H54 (cell line): ENCODE measurements at regions not wholly inside any gene's neighbourhood (a gene's known extent, or its start where the extent isn't known, plus 50 kb on each side); places are given as distances from the start of the nearest gene placed in this dataset.

Experiments
- DNase-seq: peaks from one replicate; pipeline ENCODE4 v3.0.0; 2011; ENCODE audit warnings: low spot score, mixed read lengths; ENCODE audit not compliant: insufficient read length
- FAIRE-seq: peaks from 3 replicates; lab custom pipeline; 2011; peaks lifted over from hg19 to GRCh38; lab: Jason Lieb, UNC
- POLR2A ChIP-seq: IDR thresholded peaks from 2 replicates; pipeline ENCODE4 v1.6.1; 2011; ENCODE audit warnings: low read depth, mild to moderate bottlenecking, low read length

DNA sequence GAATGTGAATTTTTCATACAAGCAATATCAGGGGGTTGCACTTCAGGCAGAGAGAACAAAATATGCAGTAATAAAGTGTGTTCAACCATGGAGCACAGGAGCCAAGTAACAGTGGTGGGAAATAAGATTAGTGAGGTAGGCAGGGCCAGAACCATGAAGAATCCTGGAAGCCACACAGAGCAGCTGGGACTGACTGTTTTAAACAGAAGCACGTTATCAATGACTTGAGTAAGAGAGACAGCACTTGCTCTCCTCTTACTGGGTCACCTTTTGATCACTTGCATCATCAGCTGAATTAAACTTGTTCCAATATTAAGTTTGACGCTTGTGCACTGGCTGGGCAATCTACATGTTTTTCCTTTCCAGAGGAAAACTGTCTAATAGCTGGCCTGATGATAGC lies 238.5 kb downstream of the TBX18 start:
- no peak for DNase-seq
- FAIRE-seq, result no peak
- TF ChIP-seq POLR2A, result no peak

DNA sequence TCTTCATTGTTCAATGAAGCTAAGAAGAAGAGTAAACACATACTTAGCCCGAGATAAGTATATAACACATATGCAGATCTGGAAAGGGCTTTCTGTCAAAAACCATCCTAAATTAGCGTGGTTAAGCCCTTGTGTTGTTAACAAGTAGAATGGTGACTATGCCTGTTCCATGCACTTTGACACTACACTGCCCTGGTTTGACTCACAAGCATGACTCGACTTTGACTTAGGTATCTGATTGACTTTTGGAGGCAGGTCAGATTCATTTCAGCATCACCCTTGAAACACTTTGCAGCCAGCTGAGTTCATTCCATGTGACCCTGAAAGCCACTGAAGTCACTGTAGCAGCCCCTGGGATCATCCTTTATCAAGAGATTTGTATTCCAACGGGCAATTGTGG lies 239.8 kb downstream of the TBX18 start:
- no peak for TF ChIP-seq POLR2A
- DNase-seq (no peak), FAIRE-seq (peak; percentile 92)

DNA sequence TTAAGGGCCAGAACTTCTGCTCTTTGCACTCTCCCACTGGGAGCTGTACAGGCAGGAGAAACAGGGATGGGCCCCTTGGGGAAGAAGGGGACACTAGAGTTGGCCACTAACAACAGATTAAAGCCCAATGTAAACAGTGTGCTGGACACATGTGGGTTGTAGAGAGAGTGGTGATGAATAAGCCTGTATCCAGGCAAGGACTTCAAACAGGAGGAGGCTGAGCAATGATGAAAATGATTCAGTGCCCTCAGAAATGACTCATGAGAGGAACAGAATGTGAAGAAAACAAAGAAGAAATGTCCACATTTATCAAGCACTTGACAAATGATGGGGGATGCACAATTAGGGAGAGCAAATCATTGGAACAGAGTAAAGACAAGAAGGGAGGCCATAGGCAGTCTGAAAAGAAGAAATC lies 242.3 kb downstream of the TBX18 start:
- TF ChIP-seq POLR2A, result no peak
- peak; percentile 35 for DNase-seq
- FAIRE-seq, result peak; percentile 100

DNA sequence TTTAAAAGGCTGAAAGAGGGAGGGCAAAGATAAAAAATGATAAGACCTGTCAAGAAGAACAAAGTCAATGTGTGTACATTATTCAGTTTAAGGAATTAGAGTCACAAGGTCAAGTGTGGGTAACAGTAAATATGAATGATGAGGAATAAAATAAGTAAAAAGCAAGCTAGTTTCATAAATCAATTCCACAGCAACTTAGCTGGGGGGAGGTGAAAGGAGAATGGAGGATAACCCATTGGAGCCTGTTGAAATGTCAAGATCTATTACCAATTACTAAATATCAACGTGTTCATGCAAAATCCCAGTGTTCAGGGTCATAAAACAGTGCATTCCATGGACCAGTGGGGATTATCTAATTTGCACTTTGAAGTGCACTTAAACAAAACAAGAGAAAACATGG lies 242.9 kb downstream of the TBX18 start:
- FAIRE-seq (no peak), DNase-seq (no peak)
- no peak for TF ChIP-seq POLR2A

DNA sequence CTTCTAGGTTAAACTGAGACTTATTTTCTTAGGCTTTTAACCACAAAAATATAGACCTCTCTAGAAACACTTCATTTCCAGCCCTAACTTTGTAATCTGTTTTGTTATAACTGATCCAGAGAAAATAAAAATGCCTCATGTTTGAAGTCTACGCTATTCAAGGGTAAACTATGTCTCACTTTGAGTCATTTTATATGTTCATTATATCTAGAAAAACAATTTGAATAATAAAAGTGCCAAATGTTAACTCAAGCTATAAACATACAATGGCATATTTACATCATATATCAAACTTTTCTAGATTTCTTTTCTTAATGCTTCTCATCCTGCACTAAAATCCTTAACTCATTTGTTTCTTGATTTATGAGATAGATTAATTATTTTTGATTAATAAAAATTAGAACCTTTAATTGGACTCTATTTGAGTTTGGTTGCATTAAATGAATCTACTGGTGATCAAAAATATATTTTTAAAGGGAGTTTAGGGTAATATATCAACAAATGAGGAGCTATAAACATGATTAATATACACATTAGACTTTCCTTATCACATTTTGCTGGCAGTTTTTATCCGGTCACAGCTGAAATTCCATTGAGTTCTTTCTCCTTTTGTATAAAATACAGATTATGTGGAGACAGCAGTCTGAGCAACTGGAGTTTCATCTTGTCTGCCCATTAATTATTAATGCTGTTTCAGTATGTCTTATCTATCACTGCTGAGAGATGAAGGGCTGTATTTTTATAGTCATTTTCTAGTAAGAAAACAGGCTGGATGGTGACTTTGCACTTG lies 246.5 kb downstream of the TBX18 start:
- no peak for FAIRE-seq
- DNase-seq, result no peak
- no peak for TF ChIP-seq POLR2A

DNA sequence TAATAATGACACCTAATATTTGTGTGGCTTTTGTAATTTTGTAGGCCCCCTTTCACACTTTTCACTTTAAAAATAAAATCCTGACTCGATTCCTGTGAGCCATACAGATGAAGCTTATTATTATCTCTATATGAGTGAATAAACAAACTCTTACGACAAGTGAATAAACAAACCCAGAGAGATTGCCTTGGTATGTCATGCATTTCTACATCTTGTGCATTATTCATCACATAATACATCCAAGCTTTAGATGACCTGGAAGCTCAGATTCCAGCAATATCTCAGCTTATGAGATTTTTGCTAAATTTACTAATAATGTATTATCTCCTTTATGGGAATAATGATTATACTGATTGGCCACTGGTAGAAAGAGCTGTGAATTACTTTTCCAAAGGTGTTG lies 248.2 kb downstream of the TBX18 start:
- TF ChIP-seq POLR2A, result no peak
- FAIRE-seq, result no peak
- no peak for DNase-seq

DNA sequence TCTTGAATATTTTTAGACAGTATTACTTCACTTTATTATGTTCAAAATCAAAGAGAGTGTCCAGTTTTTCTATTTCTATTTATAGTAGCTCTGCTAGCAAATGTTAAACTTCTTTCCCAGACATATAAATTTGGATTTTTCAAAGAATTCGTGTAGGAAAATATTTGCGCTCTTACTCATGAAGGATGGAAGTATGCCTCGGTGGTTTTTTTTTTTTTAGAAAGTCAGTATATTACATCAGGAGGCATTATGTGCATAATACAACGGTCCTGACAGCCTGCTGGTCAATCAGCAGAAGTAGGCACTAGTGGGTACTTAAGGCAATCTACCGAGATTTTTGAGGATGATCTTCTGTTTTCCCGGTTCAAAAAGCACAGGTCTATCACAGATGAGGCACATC lies 249.3 kb downstream of the TBX18 start:
- DNase-seq (no peak), FAIRE-seq (no peak)
- TF ChIP-seq POLR2A, result no peak

DNA sequence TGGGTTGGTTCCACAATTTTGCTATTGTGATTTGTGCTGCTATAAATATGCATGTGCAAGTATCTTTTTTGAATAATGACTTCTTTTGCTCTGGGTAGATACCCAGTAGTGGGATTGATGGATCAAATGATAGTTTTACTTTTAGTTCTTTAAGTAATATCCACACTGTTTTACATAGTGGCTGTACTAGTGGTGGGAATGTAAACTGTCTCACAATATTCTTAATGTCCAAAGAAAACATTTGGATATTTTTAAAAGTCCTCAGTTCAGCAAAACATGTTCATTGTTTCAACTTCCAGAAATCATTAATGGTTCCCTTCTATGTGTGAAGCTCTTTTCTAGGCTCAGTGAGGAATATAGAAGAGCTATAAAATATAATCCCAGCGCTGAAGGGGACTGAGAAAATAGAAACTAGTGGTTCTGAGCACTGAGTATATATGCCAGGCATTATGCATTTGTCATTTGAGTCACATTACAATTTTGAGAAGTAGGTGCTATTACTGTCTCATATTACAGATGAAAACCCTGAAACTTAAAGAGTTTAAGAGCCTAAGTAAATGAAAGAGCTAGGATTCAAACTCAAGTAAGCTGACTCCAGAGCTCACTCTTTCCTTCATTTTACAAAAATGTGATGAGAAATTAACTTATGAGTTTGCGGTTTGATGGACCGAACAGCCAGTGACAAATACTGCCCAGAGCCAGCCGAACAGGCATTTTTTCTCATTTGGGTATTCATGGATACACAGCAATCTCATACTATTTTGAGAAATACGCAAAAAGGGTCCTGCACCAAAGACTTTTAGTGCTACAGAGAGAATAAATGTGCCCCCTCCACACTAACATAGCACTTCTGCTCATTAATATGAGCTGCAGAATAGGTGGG lies 250.1 kb downstream of the TBX18 start:
- no peak for TF ChIP-seq POLR2A
- DNase-seq (no peak), FAIRE-seq (no peak)

DNA sequence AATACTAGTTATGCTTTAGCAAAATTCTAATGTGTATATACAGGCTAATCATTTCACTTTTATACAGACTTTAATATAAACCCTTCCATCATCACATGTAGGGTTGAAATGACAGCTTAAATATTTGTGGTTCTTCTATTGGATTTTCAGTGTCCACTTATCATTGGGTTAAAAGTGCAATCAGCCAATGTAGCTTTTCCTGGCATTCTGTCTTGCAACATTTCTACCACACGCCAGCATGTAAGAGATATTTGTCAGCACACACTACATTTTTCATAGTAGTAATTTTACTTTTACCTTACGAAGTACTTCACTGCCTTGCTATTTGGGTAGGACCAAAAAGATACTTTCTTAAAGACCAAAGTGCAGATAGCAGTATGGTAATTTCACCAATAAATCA lies 252.0 kb downstream of the TBX18 start:
- FAIRE-seq (no peak), DNase-seq (no peak)
- no peak for TF ChIP-seq POLR2A

DNA sequence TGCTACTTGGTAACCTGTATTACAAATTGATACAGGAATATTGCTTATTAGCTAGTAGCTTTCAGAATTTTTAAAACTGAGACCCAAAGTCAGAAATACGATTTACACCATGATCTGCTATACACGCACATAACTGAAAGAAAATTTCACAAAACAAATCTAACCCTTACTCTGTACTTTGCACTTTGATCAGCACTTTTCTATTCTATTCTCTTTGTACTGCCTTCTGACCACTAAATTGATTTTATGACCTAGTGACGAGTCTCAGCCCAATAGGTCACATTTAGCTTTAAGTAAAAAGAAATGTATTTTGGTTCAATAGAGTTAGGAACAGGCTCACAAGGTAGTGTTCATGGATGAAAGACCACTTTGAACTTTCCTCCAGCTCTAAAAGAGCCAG lies 252.5 kb downstream of the TBX18 start:
- no peak for TF ChIP-seq POLR2A
- FAIRE-seq, result no peak

DNA sequence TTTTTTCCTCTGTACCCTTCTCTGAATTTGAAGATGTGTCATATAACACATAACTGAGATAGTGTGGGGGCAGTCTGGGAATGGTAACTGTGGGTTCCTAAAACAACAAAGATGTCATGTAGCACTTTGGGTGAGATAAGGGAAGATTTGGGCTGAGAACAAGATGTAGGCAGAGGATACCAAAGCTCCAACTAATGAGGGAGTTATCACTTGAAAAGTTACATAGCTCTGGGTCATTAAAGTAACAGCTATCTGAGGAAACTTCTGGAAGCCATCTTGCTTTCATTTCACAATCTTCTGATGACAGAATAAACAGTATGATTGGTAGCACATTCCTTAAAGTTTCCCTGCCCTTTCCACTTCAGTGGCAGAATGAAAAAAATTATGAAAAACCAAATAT lies 255.4 kb downstream of the TBX18 start:
- TF ChIP-seq POLR2A, result no peak
- no peak for DNase-seq
- no peak for FAIRE-seq

More for the DNA sequence above, 252.5 kb downstream of the TBX18 start:
- no peak for DNase-seq

DNA sequence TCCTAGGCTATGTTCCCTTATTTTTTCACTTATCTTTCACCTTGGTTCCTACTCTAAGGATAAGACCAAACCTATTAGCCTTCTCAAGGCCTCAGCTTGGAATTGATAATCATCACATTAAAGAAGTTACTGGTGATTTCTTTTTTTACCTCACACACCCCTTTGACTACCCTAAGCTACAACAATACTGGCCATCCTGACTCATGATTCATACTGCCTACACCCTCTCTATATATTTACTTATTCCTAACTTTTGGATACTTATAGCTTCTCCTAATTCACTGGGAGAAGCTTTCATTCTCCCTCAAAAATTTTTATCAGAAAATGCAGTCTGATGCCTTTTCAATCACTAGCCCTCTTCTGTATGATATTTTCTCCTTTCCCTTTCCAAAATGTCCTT lies 256.1 kb downstream of the TBX18 start:
- no peak for FAIRE-seq
- TF ChIP-seq POLR2A, result no peak

DNA sequence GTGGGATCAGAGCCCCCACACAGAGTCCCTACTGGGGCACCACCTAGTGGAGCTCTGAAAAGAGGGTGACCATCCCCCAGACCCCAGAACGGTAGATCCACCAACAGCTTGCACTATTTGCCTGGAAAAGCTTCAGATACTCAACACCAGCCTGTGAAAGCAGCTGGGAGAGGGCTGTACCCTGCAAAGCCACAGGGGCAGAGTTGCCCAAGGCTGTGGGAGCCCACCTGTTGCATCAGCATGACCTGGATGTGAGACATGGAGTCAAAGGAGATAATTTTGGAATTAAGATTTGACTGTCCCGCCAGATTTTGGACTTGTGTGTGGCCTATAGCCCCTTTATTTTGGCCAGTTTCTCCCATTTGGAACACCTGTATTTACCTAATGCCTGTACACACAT lies 260.4 kb downstream of the TBX18 start:
- DNase-seq (no peak), FAIRE-seq (no peak)
- TF ChIP-seq POLR2A, result no peak

More for the DNA sequence above, 256.1 kb downstream of the TBX18 start:
- DNase-seq, result no peak

DNA sequence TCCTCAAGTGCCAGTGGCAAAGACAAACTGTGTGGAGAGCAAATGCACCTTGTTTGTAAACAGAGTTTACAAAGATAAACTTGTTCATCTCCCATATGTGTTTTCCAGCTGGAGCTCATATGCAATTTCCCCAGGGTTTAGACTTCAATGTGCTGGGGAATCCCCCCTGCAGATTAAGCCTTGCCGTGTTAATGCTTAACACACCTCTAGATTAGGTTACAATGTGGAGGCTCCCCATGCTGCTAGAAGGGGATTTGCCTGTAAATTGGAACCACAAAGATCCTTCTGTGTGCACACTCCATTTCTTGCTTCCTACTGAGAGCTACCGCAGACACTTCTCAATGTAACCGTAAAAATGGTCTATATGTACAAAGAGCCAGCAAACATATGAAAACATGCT lies 263.1 kb downstream of the TBX18 start:
- DNase-seq (no peak), FAIRE-seq (no peak)
- no peak for TF ChIP-seq POLR2A
